Choroid plexus epithelial cell (primary cell): ENCODE measurements at regions not wholly inside any gene's neighbourhood (a gene's known extent, or its start where the extent isn't known, plus 50 kb on each side); places are given as distances from the start of the nearest gene placed in this dataset.

Experiments
- DNase-seq: peaks from one replicate; pipeline ENCODE4 v3.0.0-alpha.2; 2010; ENCODE audit warnings: low read depth
- H3K4me3 ChIP-seq: 2 replicates; pipeline ENCODE4 v1.5.1; 2011; ENCODE audit warnings: low read depth, mild to moderate bottlenecking, control low read depth, low read length, moderate library complexity
- CTCF ChIP-seq: conservative IDR thresholded peaks from 2 replicates; pipeline ENCODE4 v1.5.1; 2011; ENCODE audit warnings: low read depth, mild to moderate bottlenecking, control low read depth, inconsistent platforms, low read length, moderate library complexity

GRCh38 chr16:73523209-73523608, 475.3 kb upstream of the ZFHX3 start:
- no peak for TF ChIP-seq CTCF
- no peak overlapping the region for H3K4me3 ChIP-seq
- no peak for DNase-seq

DNA sequence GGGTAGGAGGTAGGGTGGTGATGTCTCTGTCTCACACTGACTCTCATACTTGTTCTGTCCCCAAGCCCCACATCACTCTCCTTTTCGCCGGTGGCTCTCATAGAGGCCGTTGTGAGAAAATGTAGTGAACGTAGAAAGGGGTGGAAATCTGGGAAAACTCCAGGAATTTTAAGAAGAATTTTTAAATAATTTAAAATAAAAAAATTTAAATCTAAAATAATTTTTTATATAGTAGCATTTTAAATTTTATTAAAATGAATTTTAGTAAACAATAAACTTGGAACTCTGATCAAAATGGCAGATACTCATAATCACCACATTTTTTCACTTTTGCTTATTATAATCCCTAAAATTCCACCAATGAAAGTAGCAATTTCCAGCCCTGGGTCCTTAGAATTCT, 473.6 kb upstream of the ZFHX3 start:
- TF ChIP-seq CTCF = no peak

DNA sequence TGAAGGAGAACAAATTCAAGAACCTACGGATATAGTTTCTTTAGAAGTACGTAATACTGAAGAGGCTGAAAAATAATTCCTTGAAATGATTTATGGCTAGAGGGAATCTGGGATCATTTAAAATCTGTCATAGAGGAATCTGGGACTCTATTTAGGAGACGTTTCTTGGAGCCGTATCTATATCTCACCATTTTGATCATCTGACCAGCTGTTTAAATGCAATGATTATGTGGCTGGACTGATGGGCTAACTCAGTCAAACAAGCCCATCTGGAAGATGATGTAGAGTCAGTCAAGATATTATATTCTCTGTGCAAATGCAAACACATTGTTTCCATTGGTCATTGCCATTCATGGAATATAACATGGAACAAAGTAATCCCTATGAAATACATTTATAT, 467.7 kb upstream of the ZFHX3 start:
- no peak for DNase-seq
- TF ChIP-seq CTCF = no peak
- no peak overlapping the region for H3K4me3 ChIP-seq

More for the DNA sequence above, 473.6 kb upstream of the ZFHX3 start:
- DNase-seq = no peak
- H3K4me3 ChIP-seq = no peak overlapping the region

GRCh38 chr16:73510852-73511251, 462.9 kb upstream of the ZFHX3 start:
- no peak for TF ChIP-seq CTCF
- no peak overlapping the region for H3K4me3 ChIP-seq
- no peak for DNase-seq

GRCh38 chr16:73506568-73507056, 458.7 kb upstream of the ZFHX3 start:
- no peak for TF ChIP-seq CTCF
- DNase-seq = no peak
- H3K4me3 ChIP-seq = no peak overlapping the region

- DNase-seq = no peak
- no peak overlapping the region for H3K4me3 ChIP-seq
- TF ChIP-seq CTCF = no peak
Measured at GRCh38 chr16:73505577-73505976, 457.6 kb upstream of the ZFHX3 start.
